H1 (cell line): ENCODE measurements at regions not wholly inside any gene's neighbourhood (a gene's known extent, or its start where the extent isn't known, plus 50 kb on each side); places are given as distances from the start of the nearest gene placed in this dataset.

Experiments
- CTCF ChIA-PET: fragments of 300-600 bp; sonication (Branson Sonifier 250); formaldehyde crosslinking; loops from one replicate; lab custom pipeline; 2021; ENCODE audit not compliant: partially characterized antibody; lab: Charles Lee
- POLR2A ChIA-PET: fragments of 300-600 bp; sonication (Branson Sonifier 250); formaldehyde crosslinking; loops from one replicate; lab custom pipeline; 2021; ENCODE audit warnings: inconsistent platforms; ENCODE audit not compliant: partially characterized antibody; lab: Charles Lee
- DNase-seq, 2 experiments: peaks; one replicate each; pipeline versions ENCODE4 v3.0.0 to v3.0.0-alpha.2; 2010 to 2022; ENCODE audit warnings: low spot score in 2 of 2, low read depth in 1 of 2, mixed read lengths in 1 of 2
- FAIRE-seq: peaks from 2 replicates; lab custom pipeline; 2011; peaks lifted over from hg19 to GRCh38; lab: Jason Lieb, UNC
- H2AFZ ChIP-seq: 2 replicates; pipeline ENCODE4 v1.8.1; 2012; ENCODE audit warnings: low read length, inconsistent platforms
- H2AK5ac ChIP-seq: 2 replicates; pipeline ENCODE4 v1.6.1; 2013; ENCODE audit warnings: low read depth, low read length
- H2BK120ac ChIP-seq: replicated peaks from 2 replicates; pipeline ENCODE3; 2013; ENCODE audit warnings: low read depth, low read length, inconsistent platforms
- H2BK12ac ChIP-seq: 2 replicates; pipeline ENCODE4 v1.6.1; 2013; ENCODE audit warnings: low read depth, low read length
- H2BK15ac ChIP-seq: 2 replicates; pipeline ENCODE4 v1.6.1; 2013; ENCODE audit warnings: low read length
- H2BK20ac ChIP-seq: 2 replicates; pipeline ENCODE4 v1.6.1; 2013; ENCODE audit warnings: low read length
- H2BK5ac ChIP-seq: 2 replicates; pipeline ENCODE4 v1.6.1; 2013; ENCODE audit warnings: low read depth, low read length
- H3K14ac ChIP-seq: 2 replicates; pipeline ENCODE4 v1.6.1; 2013; ENCODE audit warnings: inconsistent platforms; ENCODE audit not compliant: insufficient read length
- H3K18ac ChIP-seq: 2 replicates; pipeline ENCODE4 v1.6.1; 2013; ENCODE audit warnings: low read length; ENCODE audit errors: extremely low read depth
- H3K23ac ChIP-seq: 2 replicates; pipeline ENCODE4 v1.6.1; 2013; ENCODE audit warnings: inconsistent platforms; ENCODE audit not compliant: insufficient read length
- H3K23me2 ChIP-seq: 2 replicates; pipeline ENCODE4 v1.6.1; 2013; ENCODE audit warnings: low read depth, low read length
- H3K27ac ChIP-seq: 2 replicates; pipeline ENCODE4 v1.6.1; 2011; ENCODE audit warnings: low read depth, low read length, inconsistent platforms
- H3K27me3 ChIP-seq, 4 experiments: replicated peaks in 1 of 4; 1 replicate in 1 of 4; 2 replicates in 3 of 4; pipeline versions ENCODE4 v1.6.1 to v1.8.1; 2011 to 2013; ENCODE audit warnings: low read length in 3 of 4, mild to moderate bottlenecking in 3 of 4, inconsistent platforms in 2 of 4, mixed read lengths in 2 of 4, moderate library complexity in 1 of 4; ENCODE audit not compliant: control insufficient read depth in 3 of 4, insufficient read depth in 3 of 4; ENCODE audit errors: extremely low read depth in 1 of 4
- H3K36me3 ChIP-seq, 4 experiments: 2 replicates each; pipeline versions ENCODE4 v1.6.1 to v1.8.1; 2011 to 2013; ENCODE audit warnings: mild to moderate bottlenecking in 4 of 4, low read length in 3 of 4, moderate library complexity in 2 of 4, control low read depth in 1 of 4, inconsistent platforms in 1 of 4; ENCODE audit not compliant: insufficient read depth in 4 of 4, control insufficient read depth in 2 of 4
- H3K4ac ChIP-seq: replicated peaks from 2 replicates; pipeline ENCODE3; 2013; ENCODE audit warnings: low read length, low read depth, mixed read lengths, inconsistent platforms; ENCODE audit not compliant: insufficient read length
- H3K4me1 ChIP-seq, 4 experiments: replicated peaks in 1 of 4; 1 replicate in 1 of 4; 2 replicates in 3 of 4; pipeline versions ENCODE4 v1.6.1 to v1.8.1; 2011 to 2013; ENCODE audit warnings: low read length in 3 of 4, inconsistent platforms in 2 of 4, mixed read lengths in 1 of 4; ENCODE audit not compliant: insufficient read depth in 4 of 4, control insufficient read depth in 3 of 4
- H3K4me2 ChIP-seq, 2 experiments: 2 replicates each; pipeline versions ENCODE4 v1.6.1 to v1.8.1; 2011 to 2013; ENCODE audit warnings: low read depth in 2 of 2, low read length in 2 of 2, control low read depth in 1 of 2, inconsistent platforms in 1 of 2, mild to moderate bottlenecking in 1 of 2; ENCODE audit not compliant: insufficient read depth in 1 of 2
- H3K4me3 ChIP-seq, 4 experiments: fragments of 200-600, 300-600 bp in 1 of 4; sonication (generic), shearing (Covaris generic), sonication (Bioruptor Twin) in 1 of 4; 2 replicates each; pipeline versions ENCODE4 v1.5.1 to v1.8.1; 2011 to 2016; ENCODE audit warnings: low read length in 4 of 4, low read depth in 3 of 4, control low read depth in 2 of 4, inconsistent platforms in 2 of 4, mild to moderate bottlenecking in 2 of 4, mixed read lengths in 1 of 4, moderate library complexity in 1 of 4; ENCODE audit not compliant: insufficient read depth in 2 of 4; ENCODE audit errors: extremely low read depth in 1 of 4
- H3K56ac ChIP-seq: replicated peaks from 2 replicates; pipeline ENCODE3; 2013; ENCODE audit warnings: low read depth, mild to moderate bottlenecking, mixed read lengths, low read length, inconsistent platforms; ENCODE audit not compliant: insufficient read length
- H3K79me1 ChIP-seq: 2 replicates; pipeline ENCODE4 v1.6.1; 2013; ENCODE audit warnings: low read depth, low read length, control low read depth
- H3K79me2 ChIP-seq, 2 experiments: 2 replicates each; pipeline versions ENCODE4 v1.6.1 to v1.8.1; 2012 to 2013; ENCODE audit warnings: low read length in 2 of 2, mild to moderate bottlenecking in 2 of 2, inconsistent platforms in 1 of 2; ENCODE audit not compliant: insufficient read depth in 2 of 2, control insufficient read depth in 1 of 2
- H3K9ac ChIP-seq, 4 experiments: replicated peaks in 1 of 4; 1 replicate in 1 of 4; 2 replicates in 3 of 4; pipeline versions ENCODE4 v1.6.1 to v1.8.1; 2011 to 2013; ENCODE audit warnings: low read depth in 3 of 4, low read length in 3 of 4, control low read depth in 2 of 4, mild to moderate bottlenecking in 2 of 4, moderate library complexity in 2 of 4, inconsistent platforms in 1 of 4; ENCODE audit errors: extremely low read depth in 1 of 4
- H3K9me3 ChIP-seq, 2 experiments: 2 replicates each; pipeline versions ENCODE4 v1.6.1 to v1.8.1; 2012 to 2013; ENCODE audit warnings: mild to moderate bottlenecking in 2 of 2, moderate library complexity in 2 of 2, control low read depth in 1 of 2, inconsistent platforms in 1 of 2, low read depth in 1 of 2, low read length in 1 of 2, mixed read lengths in 1 of 2; ENCODE audit not compliant: insufficient read depth in 2 of 2
- H4K20me1 ChIP-seq, 2 experiments: replicated peaks in 1 of 2; 2 replicates each; pipeline versions ENCODE3 to v1.8.1; 2011 to 2013; ENCODE audit warnings: inconsistent platforms in 2 of 2, low read length in 2 of 2, mild to moderate bottlenecking in 1 of 2; ENCODE audit not compliant: insufficient read depth in 2 of 2, control insufficient read depth in 1 of 2
- H4K5ac ChIP-seq: 2 replicates; pipeline ENCODE4 v1.6.1; 2013; ENCODE audit warnings: low read length, low read depth, mixed read lengths, inconsistent platforms; ENCODE audit not compliant: insufficient read length
- H4K8ac ChIP-seq: 2 replicates; pipeline ENCODE4 v1.8.0; 2013; ENCODE audit warnings: mild to moderate bottlenecking, moderate library complexity, low read length, inconsistent platforms; ENCODE audit not compliant: insufficient read depth; ENCODE audit errors: extremely low read depth
- H4K91ac ChIP-seq: replicated peaks from 2 replicates; pipeline ENCODE3; 2013; ENCODE audit warnings: low read length, mixed read lengths, inconsistent platforms; ENCODE audit not compliant: insufficient read length
- ASH2L ChIP-seq: fragments of 200-600, 300-600 bp; sonication (generic); IDR thresholded peaks from one replicate; pipeline ENCODE4 v1.7.1; 2017; ENCODE audit warnings: low read length
- MAFK ChIP-seq: IDR thresholded peaks from 2 replicates; pipeline ENCODE4 v1.6.1; 2012; ENCODE audit warnings: low read depth, mild to moderate bottlenecking, improper control_type of control experiment, low read length
- RAD21 ChIP-seq, 2 experiments: IDR thresholded peaks in 1 of 2; conservative IDR thresholded peaks in 1 of 2; 2 replicates each; pipeline ENCODE4 v1.6.1; 2011; ENCODE audit warnings: low read depth in 2 of 2, low read length in 2 of 2, improper control_type of control experiment in 1 of 2, inconsistent platforms in 1 of 2, mild to moderate bottlenecking in 1 of 2, moderate library complexity in 1 of 2
- TCF12 ChIP-seq: IDR thresholded peaks from 2 replicates; pipeline ENCODE4 v1.6.1; 2011; ENCODE audit warnings: low read depth, mild to moderate bottlenecking, low read length
- WGBS, 2 experiments: shearing (Covaris generic) in 1 of 2; methylation state at CpG; one replicate each; pipeline versions ENCODE4 v1.1.6 to v1.1.7; 2013 to 2015; ENCODE audit warnings: low lambda C conversion rate in 2 of 2, mixed read lengths in 2 of 2, inconsistent platforms in 1 of 2, low coverage in 1 of 2, missing lambda C conversion rate in 1 of 2; ENCODE audit not compliant: insufficient replicate concordance in 2 of 2, insufficient coverage in 1 of 2, insufficient read length in 1 of 2; ENCODE audit errors: extremely low coverage in 1 of 2, missing lambda C conversion rate in 1 of 2; 5-methylcytosine and 5-hydroxymethylcytosine counted together

DNA sequence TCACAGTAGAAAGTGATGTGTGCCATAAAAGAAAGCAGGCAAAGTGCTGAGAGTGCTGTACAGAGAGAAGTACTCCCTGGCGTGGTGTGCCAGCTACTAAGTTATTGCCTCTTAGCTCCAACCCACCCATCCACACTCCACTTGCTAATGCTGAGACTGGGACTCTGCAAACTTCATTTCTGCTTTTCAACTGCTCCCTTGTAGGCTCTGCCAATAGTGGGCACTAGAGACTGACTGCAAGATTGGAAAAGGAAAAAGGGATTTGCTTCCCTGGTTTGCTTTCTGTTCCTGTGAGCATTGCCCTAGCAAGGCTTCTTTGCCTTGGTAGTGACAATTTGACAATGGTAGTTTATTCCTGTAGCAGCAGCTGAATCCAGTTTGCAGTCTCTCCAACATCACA lies 56.5 kb upstream of the TMEM108 start:
- no peak overlapping the region for H2BK12ac ChIP-seq
- no peak overlapping the region for H3K23ac ChIP-seq
- H4K20me1 ChIP-seq = no peaks in the 10 kb centered on the region
- no peak overlapping the region for H3K18ac ChIP-seq
- H3K4me2 ChIP-seq = no peak overlapping the region
- H3K4me1 ChIP-seq = no peaks in the 10 kb centered on the region
- H3K4me3 ChIP-seq = no peak overlapping the region
- H3K79me1 ChIP-seq = no peaks in the 10 kb centered on the region
- H2AFZ ChIP-seq = peak overlapping the region; percentile 71
- no peaks in the 10 kb centered on the region for H3K23me2 ChIP-seq
- H3K27ac ChIP-seq = no peak overlapping the region
- H2BK20ac ChIP-seq = no peak overlapping the region
- FAIRE-seq (no peak), DNase-seq (no peak)
- no peak overlapping the region for H4K91ac ChIP-seq
- H3K4ac ChIP-seq = no peak overlapping the region
- 82% methylated on average over 1 of the region's 1 CpG; no CpG with 5 or more reads in 1 of the 2 experiments for WGBS, 2 experiments
- ChIA-PET CTCF (interaction anchor here (0.8 to 1.6 kb wide), 8 partner anchors 25 to 405 kb away, joined by 3 to 8 read pairs (median 4); no protein-coding TSS in a partner anchor), POLR2A (no interaction called here)
- no peaks in the 10 kb centered on the region for H3K9me3 ChIP-seq
- H3K14ac ChIP-seq = no peak overlapping the region
- H2BK5ac ChIP-seq = no peak overlapping the region
- H3K79me2 ChIP-seq = no peaks in the 10 kb centered on the region
- H3K36me3 ChIP-seq = no peaks in the 10 kb centered on the region
- no peak overlapping the region for H3K56ac ChIP-seq
- no peak overlapping the region for H2BK15ac ChIP-seq
- no peaks in the 10 kb centered on the region for H3K27me3 ChIP-seq
- no peak overlapping the region for H4K8ac ChIP-seq
- H3K9ac ChIP-seq = no peak overlapping the region
- no peak overlapping the region for H4K5ac ChIP-seq
- no peak overlapping the region for H2AK5ac ChIP-seq
- H2BK120ac ChIP-seq = no peak overlapping the region
- peak; percentile 50 to 65 for TF ChIP-seq RAD21 (IDR thresholded peaks at IDR 0.05 in 1 of 2, conservative IDR thresholded peaks at IDR 0.05 in 1 of 2; ENCODE audit: low read depth in 2 of 2, low read length in 2 of 2)
- TF ChIP-seq ASH2L = no peak
- no peak for TF ChIP-seq MAFK
- TF ChIP-seq TCF12 = no peak
